Mesothelial cell of epicardium (in vitro differentiated cells): ENCODE measurements at regions not wholly inside any gene's neighbourhood (a gene's known extent, or its start where the extent isn't known, plus 50 kb on each side); places are given as distances from the start of the nearest gene placed in this dataset.

Experiments used
- DNase-seq, 2 experiments: peaks; one replicate each; pipeline ENCODE4 v3.0.0; 2021; ENCODE audit warnings: low spot score in 2 of 2; ENCODE audit not compliant: unreplicated experiment in 2 of 2
- H3K27ac Mint-ChIP-seq: 2 replicates; pipeline ENCODE4 v1.8.0; 2021; ENCODE audit warnings: mixed read lengths
- H3K27me3 Mint-ChIP-seq: 2 replicates; pipeline ENCODE4 v1.8.0; 2021; ENCODE audit warnings: low read depth, mixed read lengths
- H3K36me3 Mint-ChIP-seq: 2 replicates; pipeline ENCODE4 v1.8.0; 2021; ENCODE audit warnings: mixed read lengths
- H3K4me1 Mint-ChIP-seq: 2 replicates; pipeline ENCODE4 v1.8.0; 2021; ENCODE audit warnings: mixed read lengths
- H3K4me3 Mint-ChIP-seq: 2 replicates; pipeline ENCODE4 v1.8.0; 2021; ENCODE audit warnings: mild to moderate bottlenecking, moderate library complexity, mixed read lengths
- H3K9me3 Mint-ChIP-seq: 2 replicates; pipeline ENCODE4 v1.8.0; 2021; ENCODE audit warnings: mixed read lengths
- TF ChIP-seq, protein P1 (sequence below): fragments of 200-600 bp; sonication (generic); IDR thresholded peaks from one replicate; pipeline ENCODE4 v1.5.0; 2021; ENCODE audit warnings: antibody characterized with exemption; ENCODE audit not compliant: unreplicated experiment

- Mint-ChIP-seq H3K27me3 (peaks cover 20% of the 10 kb centered on the region), H3K4me1 (no peaks in the 10 kb centered on the region), H3K36me3 (no peaks in the 10 kb centered on the region), H3K9me3 (peaks cover 9% of the 10 kb centered on the region), H3K27ac (no peak overlapping the region), H3K4me3 (no peak overlapping the region)
- TF ChIP-seq, protein P1, sequence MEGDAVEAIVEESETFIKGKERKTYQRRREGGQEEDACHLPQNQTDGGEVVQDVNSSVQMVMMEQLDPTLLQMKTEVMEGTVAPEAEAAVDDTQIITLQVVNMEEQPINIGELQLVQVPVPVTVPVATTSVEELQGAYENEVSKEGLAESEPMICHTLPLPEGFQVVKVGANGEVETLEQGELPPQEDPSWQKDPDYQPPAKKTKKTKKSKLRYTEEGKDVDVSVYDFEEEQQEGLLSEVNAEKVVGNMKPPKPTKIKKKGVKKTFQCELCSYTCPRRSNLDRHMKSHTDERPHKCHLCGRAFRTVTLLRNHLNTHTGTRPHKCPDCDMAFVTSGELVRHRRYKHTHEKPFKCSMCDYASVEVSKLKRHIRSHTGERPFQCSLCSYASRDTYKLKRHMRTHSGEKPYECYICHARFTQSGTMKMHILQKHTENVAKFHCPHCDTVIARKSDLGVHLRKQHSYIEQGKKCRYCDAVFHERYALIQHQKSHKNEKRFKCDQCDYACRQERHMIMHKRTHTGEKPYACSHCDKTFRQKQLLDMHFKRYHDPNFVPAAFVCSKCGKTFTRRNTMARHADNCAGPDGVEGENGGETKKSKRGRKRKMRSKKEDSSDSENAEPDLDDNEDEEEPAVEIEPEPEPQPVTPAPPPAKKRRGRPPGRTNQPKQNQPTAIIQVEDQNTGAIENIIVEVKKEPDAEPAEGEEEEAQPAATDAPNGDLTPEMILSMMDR, result no peak
- no peak for DNase-seq
These were observed 87.2 kb upstream of the ZNF32 start for GRCh38 chr10:43735907-43736306.

- H3K27me3 Mint-ChIP-seq, result peaks cover 15% of the 10 kb centered on the region
These were observed 86.0 kb upstream of the ZNF32 start for GRCh38 chr10:43734716-43735115.

GRCh38 chr10:43731486-43731885 lies 82.8 kb upstream of the ZNF32 start:
- Mint-ChIP-seq H3K4me3 (no peak overlapping the region), H3K27me3 (peaks cover 6% of the 10 kb centered on the region), H3K36me3 (peaks cover 2% of the 10 kb centered on the region), H3K9me3 (peaks cover 41% of the 10 kb centered on the region), H3K27ac (no peak overlapping the region), H3K4me1 (no peaks in the 10 kb centered on the region)
- TF ChIP-seq, protein P1, result no peak
- no peak for DNase-seq

More at GRCh38 chr10:43734716-43735115, 86.0 kb upstream of the ZNF32 start:
- no peaks in the 10 kb centered on the region for H3K4me1 Mint-ChIP-seq
- no peaks in the 10 kb centered on the region for H3K36me3 Mint-ChIP-seq
- H3K4me3 Mint-ChIP-seq, result no peak overlapping the region
- DNase-seq, result no peak
- H3K9me3 Mint-ChIP-seq, result peaks cover 18% of the 10 kb centered on the region
- no peak overlapping the region for H3K27ac Mint-ChIP-seq
- TF ChIP-seq, protein P1, result no peak

GRCh38 chr10:43728425-43728824 lies 79.7 kb upstream of the ZNF32 start:
- Mint-ChIP-seq H3K4me1 (no peaks in the 10 kb centered on the region), H3K9me3 (peaks cover 61% of the 10 kb centered on the region), H3K4me3 (no peak overlapping the region), H3K27me3 (no peaks in the 10 kb centered on the region), H3K27ac (no peak overlapping the region), H3K36me3 (peaks cover 2% of the 10 kb centered on the region)
- TF ChIP-seq, protein P1, result no peak
- DNase-seq, result no peak

GRCh38 chr10:43727935-43728334 lies 79.3 kb upstream of the ZNF32 start:
- TF ChIP-seq, protein P1, result no peak
- H3K9me3 Mint-ChIP-seq, result peaks cover 61% of the 10 kb centered on the region
- no peaks in the 10 kb centered on the region for H3K4me1 Mint-ChIP-seq
- no peak overlapping the region for H3K4me3 Mint-ChIP-seq
- peaks cover 2% of the 10 kb centered on the region for H3K36me3 Mint-ChIP-seq
- DNase-seq, result no peak
- no peaks in the 10 kb centered on the region for H3K27me3 Mint-ChIP-seq
- H3K27ac Mint-ChIP-seq, result no peak overlapping the region

DNA sequence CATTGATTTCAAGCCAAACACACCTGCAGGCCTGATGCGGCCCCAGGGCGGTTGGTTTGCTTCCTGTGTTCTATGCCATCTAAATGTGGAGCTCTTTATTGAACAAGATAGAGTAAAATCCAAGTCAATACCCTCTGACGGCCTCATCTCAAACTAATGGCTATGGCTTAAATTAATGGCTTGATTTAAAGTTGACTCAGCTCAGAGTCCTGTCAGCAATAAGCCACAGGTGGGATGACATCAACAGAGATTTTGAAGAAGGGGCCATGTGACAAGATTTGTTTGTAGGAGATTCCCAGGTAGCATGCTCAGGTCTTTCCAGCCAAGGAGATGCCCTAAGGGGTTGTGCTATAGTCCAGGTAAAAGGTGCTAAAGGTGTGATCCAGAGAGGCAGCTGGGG lies 66.7 kb upstream of the ZNF32 start:
- Mint-ChIP-seq H3K27ac (no peak overlapping the region), H3K4me3 (no peak overlapping the region), H3K27me3 (peaks cover 26% of the 10 kb centered on the region), H3K36me3 (no peaks in the 10 kb centered on the region), H3K4me1 (no peaks in the 10 kb centered on the region), H3K9me3 (peaks cover 26% of the 10 kb centered on the region)
- TF ChIP-seq, protein P1, result no peak
- DNase-seq, result no peak
